ENCODE measurements at regions not wholly inside any gene's neighbourhood (a gene's known extent, or its start where the extent isn't known, plus 50 kb on each side); places are given as distances from the start of the nearest gene placed in this dataset.
"Not testable (repeated sequence)": the region's sequence is repeated elsewhere in the genome, so short reads cannot be mapped to it uniquely, and the experiment has no call there.

DNA sequence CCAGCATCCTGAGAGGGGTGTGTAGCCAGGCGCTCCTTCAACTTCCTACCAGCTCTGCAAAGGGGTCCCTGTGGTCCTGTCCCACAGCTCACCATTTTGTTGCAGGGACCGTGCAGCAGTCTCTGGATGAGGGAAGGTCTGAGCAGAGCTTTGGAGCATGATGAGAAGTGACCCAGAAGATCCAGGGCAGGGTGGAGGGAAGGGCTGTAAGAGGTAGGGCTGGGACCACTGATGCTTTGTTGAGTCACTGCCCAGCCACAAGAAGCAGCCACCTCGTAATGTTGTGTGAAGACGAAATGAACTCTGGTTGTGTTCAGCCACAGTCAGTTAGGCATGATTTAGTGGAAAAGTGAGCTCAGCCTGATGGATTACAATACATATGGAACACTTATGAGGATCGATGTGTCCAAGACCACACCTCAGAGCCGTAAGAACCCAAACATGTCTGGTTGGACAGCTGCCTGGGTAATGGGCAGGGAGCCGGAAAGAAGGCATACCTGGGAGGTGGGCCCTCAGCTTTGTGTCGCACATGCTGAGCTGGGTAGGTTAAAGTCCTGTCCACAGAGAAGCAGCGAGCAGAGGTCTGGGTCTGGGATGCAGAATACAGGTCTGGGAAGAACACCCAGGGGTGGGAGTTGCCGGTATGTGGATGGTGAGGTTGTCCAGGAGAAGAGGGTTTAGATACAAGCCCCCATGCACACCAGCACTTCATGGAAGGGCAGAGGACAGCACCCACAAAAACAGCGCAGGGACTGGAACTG, 250.1 kb downstream of the GADD45G start:
- BruUV-seq (replicated peaks), result no TSS peak
- TF ChIP-seq HDAC6 (IDR thresholded peaks at IDR 0.05; ENCODE audit: unreplicated experiment) (no peak), CBX5 (IDR thresholded peaks at IDR 0.05; ENCODE audit: low read depth) (no peak), MEF2A (IDR thresholded peaks at IDR 0.05; ENCODE audit: insufficient read depth, low read depth, low read length) (no peak), RAD51 (IDR thresholded peaks at IDR 0.05) (no peak), YBX1 (IDR thresholded peaks at IDR 0.05) (no peak), FOXM1 (IDR thresholded peaks at IDR 0.05; ENCODE audit: low read depth, low read length) (no peak), BRCA1 (IDR thresholded peaks at IDR 0.05; ENCODE audit: low read depth, low read length) (no peak), HDGF (IDR thresholded peaks at IDR 0.05) (no peak), SREBF2 (IDR thresholded peaks at IDR 0.05; ENCODE audit: low read length) (no peak), TCF12 (IDR thresholded peaks at IDR 0.05; ENCODE audit: low read depth, low read length) (no peak), SIX5 (IDR thresholded peaks at IDR 0.05; ENCODE audit: low read depth, low read length, severe bottlenecking) (no peak), IKZF2 (IDR thresholded peaks at IDR 0.05) (no peak), POLR2AphosphoS5 (IDR thresholded peaks at IDR 0.05; ENCODE audit: low read length) (no peak), CREM (IDR thresholded peaks at IDR 0.05; ENCODE audit: low read depth) (no peak), CHD1 (IDR thresholded peaks at IDR 0.05; ENCODE audit: low read depth, low read length) (no peak), SMAD5 (IDR thresholded peaks at IDR 0.05; ENCODE audit: low read depth) (no peak)
- TF ChIP-seq, protein P1, sequence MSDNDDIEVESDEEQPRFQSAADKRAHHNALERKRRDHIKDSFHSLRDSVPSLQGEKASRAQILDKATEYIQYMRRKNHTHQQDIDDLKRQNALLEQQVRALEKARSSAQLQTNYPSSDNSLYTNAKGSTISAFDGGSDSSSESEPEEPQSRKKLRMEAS (IDR thresholded peaks at IDR 0.05; ENCODE audit: low read depth, low read length), result no peak
- TF ChIP-seq, protein P2, sequence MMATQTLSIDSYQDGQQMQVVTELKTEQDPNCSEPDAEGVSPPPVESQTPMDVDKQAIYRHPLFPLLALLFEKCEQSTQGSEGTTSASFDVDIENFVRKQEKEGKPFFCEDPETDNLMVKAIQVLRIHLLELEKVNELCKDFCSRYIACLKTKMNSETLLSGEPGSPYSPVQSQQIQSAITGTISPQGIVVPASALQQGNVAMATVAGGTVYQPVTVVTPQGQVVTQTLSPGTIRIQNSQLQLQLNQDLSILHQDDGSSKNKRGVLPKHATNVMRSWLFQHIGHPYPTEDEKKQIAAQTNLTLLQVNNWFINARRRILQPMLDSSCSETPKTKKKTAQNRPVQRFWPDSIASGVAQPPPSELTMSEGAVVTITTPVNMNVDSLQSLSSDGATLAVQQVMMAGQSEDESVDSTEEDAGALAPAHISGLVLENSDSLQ (IDR thresholded peaks at IDR 0.05), result no peak
- TF ChIP-seq, protein P3, sequence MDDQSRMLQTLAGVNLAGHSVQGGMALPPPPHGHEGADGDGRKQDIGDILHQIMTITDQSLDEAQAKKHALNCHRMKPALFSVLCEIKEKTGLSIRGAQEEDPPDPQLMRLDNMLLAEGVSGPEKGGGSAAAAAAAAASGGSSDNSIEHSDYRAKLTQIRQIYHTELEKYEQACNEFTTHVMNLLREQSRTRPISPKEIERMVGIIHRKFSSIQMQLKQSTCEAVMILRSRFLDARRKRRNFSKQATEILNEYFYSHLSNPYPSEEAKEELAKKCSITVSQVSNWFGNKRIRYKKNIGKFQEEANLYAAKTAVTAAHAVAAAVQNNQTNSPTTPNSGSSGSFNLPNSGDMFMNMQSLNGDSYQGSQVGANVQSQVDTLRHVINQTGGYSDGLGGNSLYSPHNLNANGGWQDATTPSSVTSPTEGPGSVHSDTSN (IDR thresholded peaks at IDR 0.05; ENCODE audit: insufficient replicate concordance, low read depth, low read length), result no peak
- Histone ChIP-seq H4K20me1 (ENCODE audit: control insufficient read depth, insufficient read depth) (no peaks in the 10 kb centered on the region), H3K27ac (ENCODE audit: control insufficient read depth, insufficient read depth) (no peak overlapping the region), H3K4me2 (ENCODE audit: control insufficient read depth, insufficient read depth) (no peak overlapping the region), H3K36me3 (ENCODE audit: control insufficient read depth in 2 of 2, insufficient read depth in 2 of 2, low read length in 1 of 2) (no peaks in the 10 kb centered on the region), H2AFZ (ENCODE audit: control insufficient read depth, low read depth, low read length) (no peak overlapping the region), H3K9me3 (replicated peaks; ENCODE audit: control insufficient read depth, insufficient read depth, low read length) (no peaks in the 10 kb centered on the region), H3K4me3 (no peak overlapping the region), H3K4me1 (ENCODE audit: control insufficient read depth, insufficient read depth, low read length) (no peaks in the 10 kb centered on the region), H3K27me3 (replicated peaks in 1 of 2; ENCODE audit: control insufficient read depth in 2 of 2, insufficient read depth in 2 of 2, low read length in 1 of 2) (peaks cover 0 to 3% of the 10 kb centered on the region in 2 experiments; a peak in 2 of 4 replicates), H3K79me2 (ENCODE audit: control insufficient read depth, insufficient read depth, low read length) (no peaks in the 10 kb centered on the region), H3K9ac (ENCODE audit: control insufficient read depth, insufficient read depth, low read length) (no peak overlapping the region)
- ChIA-PET CTCF (no interaction called here), POLR2A (no interaction called here), SMC1A (ENCODE audit: uncharacterized antibody, unreplicated experiment) (no interaction called here), RAD21 (ENCODE audit: unreplicated experiment) (no interaction called here)
- WGBS (ENCODE audit: insufficient coverage, insufficient replicate concordance, low lambda C conversion rate, missing lambda C conversion rate), result 17% methylated on average over 11 of the region's 11 CpGs
- no peak for DNase-seq (ENCODE audit: low read depth, low spot score)
- intact Hi-C loops (cut with micrococcal nuclease; ENCODE audit: unreplicated experiment) (no loop called here), in situ Hi-C loops (cut with MboI) (no loop called here)
- no peak for FAIRE-seq
- no peak for ATAC-seq

DNA sequence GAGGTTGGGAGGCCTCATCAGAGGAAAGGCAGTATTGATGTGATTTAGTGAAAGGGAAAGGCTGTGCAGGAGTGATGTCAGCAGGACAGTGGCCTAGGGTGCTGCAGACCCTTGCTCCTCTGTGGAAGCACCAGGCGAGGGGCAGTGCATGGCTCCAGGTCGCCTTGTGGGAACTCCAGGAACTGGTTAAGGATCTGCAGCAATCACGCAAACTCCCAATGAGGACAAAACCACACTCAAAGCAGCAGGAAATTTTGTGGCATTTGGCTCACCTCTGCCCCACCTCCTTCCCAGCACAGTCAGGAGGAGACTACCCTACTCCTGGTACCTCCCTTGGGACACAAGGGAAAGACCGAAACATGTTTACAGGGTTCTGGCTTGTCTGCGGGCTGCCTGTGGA, 251.5 kb downstream of the GADD45G start:
- H3K27me3 ChIP-seq (replicated peaks in 1 of 2; ENCODE audit: control insufficient read depth in 2 of 2, insufficient read depth in 2 of 2, low read length in 1 of 2); DNase-seq (ENCODE audit: low read depth, low spot score); H3K27ac ChIP-seq (ENCODE audit: control insufficient read depth, insufficient read depth); FAIRE-seq; SMC1A ChIA-PET (ENCODE audit: uncharacterized antibody, unreplicated experiment); CTCF ChIA-PET; H3K9me3 ChIP-seq (replicated peaks; ENCODE audit: control insufficient read depth, insufficient read depth, low read length); BruUV-seq (replicated peaks); POLR2A ChIA-PET; ATAC-seq; H3K4me3 ChIP-seq; H2AFZ ChIP-seq (ENCODE audit: control insufficient read depth, low read depth, low read length); RAD21 ChIA-PET (ENCODE audit: unreplicated experiment); H3K4me1 ChIP-seq (ENCODE audit: control insufficient read depth, insufficient read depth, low read length); intact Hi-C loops (cut with micrococcal nuclease; ENCODE audit: unreplicated experiment); H4K20me1 ChIP-seq (ENCODE audit: control insufficient read depth, insufficient read depth); in situ Hi-C loops (cut with MboI); H3K36me3 ChIP-seq (ENCODE audit: control insufficient read depth in 2 of 2, insufficient read depth in 2 of 2, low read length in 1 of 2); H3K79me2 ChIP-seq (ENCODE audit: control insufficient read depth, insufficient read depth, low read length); H3K4me2 ChIP-seq (ENCODE audit: control insufficient read depth, insufficient read depth); H3K9ac ChIP-seq (ENCODE audit: control insufficient read depth, insufficient read depth, low read length): not testable (repeated sequence)
- WGBS (ENCODE audit: insufficient coverage, insufficient replicate concordance, low lambda C conversion rate, missing lambda C conversion rate), result 20% methylated on average over 5 of the region's 5 CpGs
